HepG2 (cell line): ENCODE measurements at regions not wholly inside any gene's neighbourhood (a gene's known extent, or its start where the extent isn't known, plus 50 kb on each side); places are given as distances from the start of the nearest gene placed in this dataset.

ENCODE experiments used
- ARNTL ChIP-seq: sonication (generic); formaldehyde crosslinking; IDR thresholded peaks from 2 replicates; pipeline ENCODE4 v1.4.0; 2020; ENCODE audit warnings: mild to moderate bottlenecking, missing genetic modification reagents
- FOXP1 ChIP-seq, 2 experiments: fragments of 450-650 bp in 1 of 2; IDR thresholded peaks; 2 replicates each; pipeline ENCODE4 v1.6.1; 2017 to 2018; ENCODE audit warnings: antibody characterized with exemption in 1 of 2
- HNRNPK ChIP-seq: fragments of 200-400 bp; formaldehyde crosslinking; IDR thresholded peaks from 2 replicates; pipeline ENCODE4 v1.6.1; 2018; ENCODE audit warnings: low read length, low read depth, moderate library complexity, mild to moderate bottlenecking; ENCODE audit not compliant: poor library complexity, severe bottlenecking
- ISX ChIP-seq: sonication (generic); formaldehyde crosslinking; conservative IDR thresholded peaks from 2 replicates; pipeline ENCODE4 v1.5.0; 2020; ENCODE audit warnings: missing genetic modification reagents
- NCOA5 ChIP-seq: sonication (generic); formaldehyde crosslinking; IDR thresholded peaks from 2 replicates; pipeline ENCODE4 v1.4.0; 2020; ENCODE audit warnings: missing genetic modification reagents
- NR2F2 ChIP-seq: IDR thresholded peaks from 2 replicates; pipeline ENCODE4 v1.6.1; 2012; ENCODE audit warnings: low read depth, inconsistent platforms, borderline replicate concordance
- RAD21 ChIP-seq: fragments of 450-650 bp; formaldehyde crosslinking; IDR thresholded peaks from 2 replicates; pipeline ENCODE4 v1.5.0; 2020; ENCODE audit warnings: mild to moderate bottlenecking
- RFXAP ChIP-seq: sonication (generic); formaldehyde crosslinking; IDR thresholded peaks from 2 replicates; pipeline ENCODE4 v1.4.0; 2020; ENCODE audit warnings: missing genetic modification reagents, borderline replicate concordance
- SNAPC5 ChIP-seq: sonication (generic); formaldehyde crosslinking; IDR thresholded peaks from 2 replicates; pipeline ENCODE4 v1.8.1; 2023; ENCODE audit warnings: mild to moderate bottlenecking, missing genetic modification reagents, borderline replicate concordance
- SOX5 ChIP-seq: IDR thresholded peaks from 2 replicates; pipeline ENCODE4 v1.6.1; 2016; ENCODE audit warnings: borderline replicate concordance
- ZMAT3 ChIP-seq: sonication (generic); formaldehyde crosslinking; conservative IDR thresholded peaks from 2 replicates; pipeline ENCODE4 v1.7.0; 2021; ENCODE audit warnings: missing genetic modification reagents
- ZNF224 ChIP-seq: sonication (generic); formaldehyde crosslinking; IDR thresholded peaks from 2 replicates; pipeline ENCODE4 v1.5.0; 2020; ENCODE audit warnings: mild to moderate bottlenecking, missing genetic modification reagents
- ZNF292 ChIP-seq: sonication (generic); formaldehyde crosslinking; IDR thresholded peaks from 2 replicates; pipeline ENCODE4 v1.8.1; 2022; ENCODE audit warnings: mild to moderate bottlenecking, low read depth, missing genetic modification reagents, borderline replicate concordance
- ZNF687 ChIP-seq: sonication (generic); formaldehyde crosslinking; IDR thresholded peaks from 2 replicates; pipeline ENCODE4 v1.5.1; 2020; ENCODE audit warnings: mild to moderate bottlenecking, missing genetic modification reagents, moderate library complexity
- ZNF691 ChIP-seq: sonication (generic); formaldehyde crosslinking; IDR thresholded peaks from 2 replicates; pipeline ENCODE4 v1.4.0; 2020; ENCODE audit warnings: missing genetic modification reagents, low read depth, mild to moderate bottlenecking, borderline replicate concordance
- TF ChIP-seq, protein P1 (sequence below): sonication (generic); formaldehyde crosslinking; IDR thresholded peaks from 2 replicates; pipeline ENCODE4 v1.4.0; 2020; ENCODE audit warnings: mild to moderate bottlenecking, missing genetic modification reagents
- TF ChIP-seq, protein P2 (sequence below): IDR thresholded peaks from 2 replicates; pipeline ENCODE4 v1.6.1; 2016; ENCODE audit warnings: low read depth, control low read depth

GRCh38 chr10:78972947-78973900 lies 95.5 kb upstream of the ZMIZ1 start (continued):
- 0 out of 2 replicates have a peak, but pooled peaks have one; percentile 27 for TF ChIP-seq SNAPC5
- TF ChIP-seq NR2F2: no peak
- peak; percentile 11 for TF ChIP-seq ZNF292
- no peak for TF ChIP-seq ARNTL (CRISPR knock-in tag)
- TF ChIP-seq SOX5 (CRISPR knock-in tag): peak; percentile 62; the same call in 1 of the 2 replicates
- TF ChIP-seq, protein P1, sequence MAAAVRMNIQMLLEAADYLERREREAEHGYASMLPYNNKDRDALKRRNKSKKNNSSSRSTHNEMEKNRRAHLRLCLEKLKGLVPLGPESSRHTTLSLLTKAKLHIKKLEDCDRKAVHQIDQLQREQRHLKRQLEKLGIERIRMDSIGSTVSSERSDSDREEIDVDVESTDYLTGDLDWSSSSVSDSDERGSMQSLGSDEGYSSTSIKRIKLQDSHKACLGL (CRISPR knock-in tag): 0 out of 2 replicates have a peak, but pooled peaks have one; percentile 4
- TF ChIP-seq ZMAT3: peak; percentile 78
- peak; percentile 12 for TF ChIP-seq HNRNPK
- TF ChIP-seq ISX (CRISPR knock-in tag): 0 out of 2 replicates have a peak, but pooled peaks have one; percentile 78
- TF ChIP-seq FOXP1 (IDR thresholded peaks at IDR 0.05): no peak
- peak; percentile 88 for TF ChIP-seq FOXP1 (CRISPR knock-in tag; IDR thresholded peaks at IDR 0.05)
- TF ChIP-seq RAD21: peak; percentile 65; the same call in 1 of the 2 replicates
- 0 out of 2 replicates have a peak, but pooled peaks have one; percentile 54 for TF ChIP-seq NCOA5 (CRISPR knock-in tag)
- TF ChIP-seq ZNF224 (CRISPR knock-in tag): peak; percentile 77
- peak; percentile 15; the same call in 1 of the 2 replicates for TF ChIP-seq RFXAP (CRISPR knock-in tag)
- TF ChIP-seq, protein P2, sequence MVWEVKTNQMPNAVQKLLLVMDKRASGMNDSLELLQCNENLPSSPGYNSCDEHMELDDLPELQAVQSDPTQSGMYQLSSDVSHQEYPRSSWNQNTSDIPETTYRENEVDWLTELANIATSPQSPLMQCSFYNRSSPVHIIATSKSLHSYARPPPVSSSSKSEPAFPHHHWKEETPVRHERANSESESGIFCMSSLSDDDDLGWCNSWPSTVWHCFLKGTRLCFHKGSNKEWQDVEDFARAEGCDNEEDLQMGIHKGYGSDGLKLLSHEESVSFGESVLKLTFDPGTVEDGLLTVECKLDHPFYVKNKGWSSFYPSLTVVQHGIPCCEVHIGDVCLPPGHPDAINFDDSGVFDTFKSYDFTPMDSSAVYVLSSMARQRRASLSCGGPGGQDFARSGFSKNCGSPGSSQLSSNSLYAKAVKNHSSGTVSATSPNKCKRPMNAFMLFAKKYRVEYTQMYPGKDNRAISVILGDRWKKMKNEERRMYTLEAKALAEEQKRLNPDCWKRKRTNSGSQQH (CRISPR knock-in tag): 0 out of 2 replicates have a peak, but pooled peaks have one; percentile 64
- TF ChIP-seq ZNF687 (CRISPR knock-in tag): peak; percentile 48
- 0 out of 2 replicates have a peak, but pooled peaks have one; percentile 21 for TF ChIP-seq ZNF691
